ENCODE measurements at regions not wholly inside any gene's neighbourhood (a gene's known extent, or its start where the extent isn't known, plus 50 kb on each side); places are given as distances from the start of the nearest gene placed in this dataset.
"Not testable (repeated sequence)": the region's sequence is repeated elsewhere in the genome, so short reads cannot be mapped to it uniquely, and the experiment has no call there.

DNA sequence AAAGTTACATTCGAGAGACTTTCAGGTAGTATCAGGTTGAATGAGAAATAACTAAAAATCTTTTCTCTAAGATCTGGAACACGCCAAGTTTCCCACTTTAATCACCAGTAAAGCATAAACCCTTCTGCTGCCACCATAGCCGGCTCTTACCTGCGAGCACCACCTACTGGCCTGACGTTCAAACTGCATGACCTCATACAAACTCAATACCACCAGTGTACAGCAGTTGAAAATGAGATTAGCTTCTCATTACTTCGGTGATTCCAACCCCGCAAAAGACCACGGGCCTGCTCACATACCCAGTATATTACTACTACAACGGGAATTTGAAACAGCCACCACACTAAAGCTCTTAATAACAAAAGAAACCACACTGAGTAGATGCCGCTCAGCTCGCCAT is 1191.2 kb downstream of the TMEM121 start:
- TF ChIP-seq, protein P1, sequence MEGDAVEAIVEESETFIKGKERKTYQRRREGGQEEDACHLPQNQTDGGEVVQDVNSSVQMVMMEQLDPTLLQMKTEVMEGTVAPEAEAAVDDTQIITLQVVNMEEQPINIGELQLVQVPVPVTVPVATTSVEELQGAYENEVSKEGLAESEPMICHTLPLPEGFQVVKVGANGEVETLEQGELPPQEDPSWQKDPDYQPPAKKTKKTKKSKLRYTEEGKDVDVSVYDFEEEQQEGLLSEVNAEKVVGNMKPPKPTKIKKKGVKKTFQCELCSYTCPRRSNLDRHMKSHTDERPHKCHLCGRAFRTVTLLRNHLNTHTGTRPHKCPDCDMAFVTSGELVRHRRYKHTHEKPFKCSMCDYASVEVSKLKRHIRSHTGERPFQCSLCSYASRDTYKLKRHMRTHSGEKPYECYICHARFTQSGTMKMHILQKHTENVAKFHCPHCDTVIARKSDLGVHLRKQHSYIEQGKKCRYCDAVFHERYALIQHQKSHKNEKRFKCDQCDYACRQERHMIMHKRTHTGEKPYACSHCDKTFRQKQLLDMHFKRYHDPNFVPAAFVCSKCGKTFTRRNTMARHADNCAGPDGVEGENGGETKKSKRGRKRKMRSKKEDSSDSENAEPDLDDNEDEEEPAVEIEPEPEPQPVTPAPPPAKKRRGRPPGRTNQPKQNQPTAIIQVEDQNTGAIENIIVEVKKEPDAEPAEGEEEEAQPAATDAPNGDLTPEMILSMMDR (IDR thresholded peaks at IDR 0.05) = not testable (repeated sequence)
- TF ChIP-seq POLR2A (IDR thresholded peaks at IDR 0.05) = not testable (repeated sequence)
